SK-N-SH treated with all-trans-retinoic acid at 6 μM for 48 hours (cell line): ENCODE measurements at regions not wholly inside any gene's neighbourhood (a gene's known extent, or its start where the extent isn't known, plus 50 kb on each side); places are given as distances from the start of the nearest gene placed in this dataset.

Source experiments
- CREB5 ChIP-seq: fragments of 250-450 bp; sonication (Bioruptor Pico); IDR thresholded peaks from 2 replicates; pipeline ENCODE4 v1.5.1; 2020; ENCODE audit warnings: low read depth, mild to moderate bottlenecking, moderate library complexity
- PATZ1 ChIP-seq: fragments of 250-450 bp; sonication (Bioruptor Pico); IDR thresholded peaks from 2 replicates; pipeline ENCODE4 v1.8.0; 2020; ENCODE audit warnings: mild to moderate bottlenecking, moderate library complexity, borderline replicate concordance
- PPARA ChIP-seq: fragments of 250-450 bp; sonication (Bioruptor Pico); IDR thresholded peaks from 2 replicates; pipeline ENCODE4 v1.5.0; 2020; ENCODE audit warnings: mild to moderate bottlenecking, borderline replicate concordance
- ZFP30 ChIP-seq: fragments of 450-650 bp; formaldehyde crosslinking; IDR thresholded peaks from 2 replicates; pipeline ENCODE4 v1.5.0; 2022; ENCODE audit warnings: mild to moderate bottlenecking, moderate library complexity
- ZNF70 ChIP-seq: fragments of 450-650 bp; formaldehyde crosslinking; IDR thresholded peaks from 2 replicates; pipeline ENCODE4 v1.5.0; 2020; ENCODE audit warnings: mild to moderate bottlenecking, moderate library complexity
- ZNF8 ChIP-seq: fragments of 450-650 bp; formaldehyde crosslinking; IDR thresholded peaks from 2 replicates; pipeline ENCODE4 v1.5.0; 2020; ENCODE audit warnings: mild to moderate bottlenecking, moderate library complexity
- TF ChIP-seq, protein P1 (sequence below): fragments of 250-450 bp; sonication (Bioruptor Pico); IDR thresholded peaks from 2 replicates; pipeline ENCODE4 v1.8.0; 2021; ENCODE audit warnings: low read depth, mild to moderate bottlenecking, moderate library complexity, borderline replicate concordance
- TF ChIP-seq, protein P2 (sequence below): fragments of 250-450 bp; sonication (Bioruptor Pico); IDR thresholded peaks from 2 replicates; pipeline ENCODE4 v1.5.1; 2021; ENCODE audit warnings: mild to moderate bottlenecking, moderate library complexity

GRCh38 chr21:19123525-19123924 is 719.9 kb upstream of the TMPRSS15 start:
- TF ChIP-seq ZNF8 (CRISPR knock-in tag) = no peak
- TF ChIP-seq, protein P1, sequence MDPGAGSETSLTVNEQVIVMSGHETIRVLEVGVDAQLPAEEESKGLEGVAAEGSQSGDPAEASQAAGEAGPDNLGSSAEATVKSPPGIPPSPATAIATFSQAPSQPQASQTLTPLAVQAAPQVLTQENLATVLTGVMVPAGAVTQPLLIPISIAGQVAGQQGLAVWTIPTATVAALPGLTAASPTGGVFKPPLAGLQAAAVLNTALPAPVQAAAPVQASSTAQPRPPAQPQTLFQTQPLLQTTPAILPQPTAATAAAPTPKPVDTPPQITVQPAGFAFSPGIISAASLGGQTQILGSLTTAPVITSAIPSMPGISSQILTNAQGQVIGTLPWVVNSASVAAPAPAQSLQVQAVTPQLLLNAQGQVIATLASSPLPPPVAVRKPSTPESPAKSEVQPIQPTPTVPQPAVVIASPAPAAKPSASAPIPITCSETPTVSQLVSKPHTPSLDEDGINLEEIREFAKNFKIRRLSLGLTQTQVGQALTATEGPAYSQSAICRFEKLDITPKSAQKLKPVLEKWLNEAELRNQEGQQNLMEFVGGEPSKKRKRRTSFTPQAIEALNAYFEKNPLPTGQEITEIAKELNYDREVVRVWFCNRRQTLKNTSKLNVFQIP (CRISPR knock-in tag) = no peak
- no peak for TF ChIP-seq ZFP30 (CRISPR knock-in tag)
- TF ChIP-seq, protein P2, sequence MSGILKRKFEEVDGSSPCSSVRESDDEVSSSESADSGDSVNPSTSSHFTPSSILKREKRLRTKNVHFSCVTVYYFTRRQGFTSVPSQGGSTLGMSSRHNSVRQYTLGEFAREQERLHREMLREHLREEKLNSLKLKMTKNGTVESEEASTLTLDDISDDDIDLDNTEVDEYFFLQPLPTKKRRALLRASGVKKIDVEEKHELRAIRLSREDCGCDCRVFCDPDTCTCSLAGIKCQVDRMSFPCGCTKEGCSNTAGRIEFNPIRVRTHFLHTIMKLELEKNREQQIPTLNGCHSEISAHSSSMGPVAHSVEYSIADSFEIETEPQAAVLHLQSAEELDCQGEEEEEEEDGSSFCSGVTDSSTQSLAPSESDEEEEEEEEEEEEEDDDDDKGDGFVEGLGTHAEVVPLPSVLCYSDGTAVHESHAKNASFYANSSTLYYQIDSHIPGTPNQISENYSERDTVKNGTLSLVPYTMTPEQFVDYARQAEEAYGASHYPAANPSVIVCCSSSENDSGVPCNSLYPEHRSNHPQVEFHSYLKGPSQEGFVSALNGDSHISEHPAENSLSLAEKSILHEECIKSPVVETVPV (CRISPR knock-in tag) = no peak
- no peak for TF ChIP-seq PPARA (CRISPR knock-in tag)
- TF ChIP-seq PATZ1 (CRISPR knock-in tag) = no peak
- TF ChIP-seq CREB5 = no peak
- no peak for TF ChIP-seq ZNF70 (CRISPR knock-in tag)
